ENCODE measurements at regions not wholly inside any gene's neighbourhood (a gene's known extent, or its start where the extent isn't known, plus 50 kb on each side); places are given as distances from the start of the nearest gene placed in this dataset.

GRCh38 chr20:6582449-6582848, 185.0 kb upstream of the BMP2 start:
- DNase-seq (no peak), ATAC-seq (no peak)
- Mint-ChIP-seq H3K9me3 (peaks cover 0 to 5% of the 10 kb centered on the region in 2 donors), H3K4me1 (no peaks in the 10 kb centered on the region), H3K27ac (no peak overlapping the region), H3K4me3 (no peak overlapping the region), H3K27me3 (no peaks in the 10 kb centered on the region)

GRCh38 chr20:6580486-6580885, 187.0 kb upstream of the BMP2 start:
- DNase-seq: no peak
- ATAC-seq: no peak
- no peaks in the 10 kb centered on the region for H3K27me3 Mint-ChIP-seq

GRCh38 chr20:6579824-6580223, 187.7 kb upstream of the BMP2 start:
- ATAC-seq: no peak

More at GRCh38 chr20:6580486-6580885, 187.0 kb upstream of the BMP2 start:
- no peaks in the 10 kb centered on the region for H3K4me1 Mint-ChIP-seq
- H3K4me3 Mint-ChIP-seq: no peak overlapping the region
- H3K9me3 Mint-ChIP-seq: peaks cover 0 to 5% of the 10 kb centered on the region in 2 donors
- no peak overlapping the region for H3K27ac Mint-ChIP-seq

GRCh38 chr20:6579417-6579816, 188.1 kb upstream of the BMP2 start:
- H3K4me1 Mint-ChIP-seq: no peaks in the 10 kb centered on the region
- DNase-seq: no peak
- ATAC-seq: no peak
- peaks cover 6 to 10% of the 10 kb centered on the region in 2 donors for H3K9me3 Mint-ChIP-seq
- no peak overlapping the region for H3K27ac Mint-ChIP-seq
- no peak overlapping the region for H3K4me3 Mint-ChIP-seq
- no peaks in the 10 kb centered on the region for H3K27me3 Mint-ChIP-seq

More at GRCh38 chr20:6579824-6580223, 187.7 kb upstream of the BMP2 start:
- no peak for DNase-seq
- no peaks in the 10 kb centered on the region for H3K4me1 Mint-ChIP-seq
- H3K9me3 Mint-ChIP-seq: peaks cover 2 to 6% of the 10 kb centered on the region in 2 donors
- H3K27me3 Mint-ChIP-seq: no peaks in the 10 kb centered on the region
- H3K27ac Mint-ChIP-seq: no peak overlapping the region
- no peak overlapping the region for H3K4me3 Mint-ChIP-seq

- ATAC-seq (no peak), DNase-seq (no peak)
- H3K27me3 Mint-ChIP-seq: no peaks in the 10 kb centered on the region
- H3K9me3 Mint-ChIP-seq: peaks cover 7 to 13% of the 10 kb centered on the region in 2 donors
- no peak overlapping the region for H3K27ac Mint-ChIP-seq
- no peak overlapping the region for H3K4me3 Mint-ChIP-seq
- H3K4me1 Mint-ChIP-seq: no peaks in the 10 kb centered on the region
Observed at GRCh38 chr20:6577451-6577850, 190.0 kb upstream of the BMP2 start.

DNA sequence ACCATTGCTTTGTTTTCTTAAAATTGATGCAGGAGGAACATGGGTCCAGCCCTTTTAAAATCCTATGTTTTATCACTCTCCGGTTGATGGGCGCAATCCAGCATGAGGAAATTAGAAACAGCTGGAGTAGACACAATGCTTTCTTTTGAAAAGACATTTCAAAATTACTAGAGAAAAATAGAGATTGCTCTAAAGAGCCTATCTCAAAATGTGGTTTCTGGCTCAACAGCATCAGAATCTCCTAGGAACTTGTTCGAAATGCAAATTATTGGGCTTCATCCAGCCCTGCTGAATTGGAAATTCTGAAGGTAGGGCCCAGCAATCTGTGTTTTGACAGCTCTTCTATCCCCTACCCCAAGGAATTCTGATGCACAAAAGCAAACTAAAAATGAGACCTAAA, 190.8 kb upstream of the BMP2 start:
- H3K9me3 Mint-ChIP-seq: peaks cover 7 to 13% of the 10 kb centered on the region in 2 donors
- no peaks in the 10 kb centered on the region for H3K27me3 Mint-ChIP-seq
- no peak overlapping the region for H3K4me3 Mint-ChIP-seq
- no peak for ATAC-seq
- no peak for DNase-seq
- no peaks in the 10 kb centered on the region for H3K4me1 Mint-ChIP-seq
- no peak overlapping the region for H3K27ac Mint-ChIP-seq

GRCh38 chr20:6575912-6576401, 191.5 kb upstream of the BMP2 start:
- DNase-seq: no peak
- Mint-ChIP-seq H3K27me3 (no peaks in the 10 kb centered on the region), H3K4me3 (no peak overlapping the region), H3K4me1 (no peaks in the 10 kb centered on the region), H3K27ac (peak overlapping the region in 1 of 2 donors; percentile 48), H3K9me3 (peaks cover 7 to 13% of the 10 kb centered on the region in 2 donors)
- ATAC-seq: no peak

GRCh38 chr20:6566821-6567220, 200.7 kb upstream of the BMP2 start:
- ATAC-seq (no peak), DNase-seq (no peak)
- no peak overlapping the region for H3K4me3 Mint-ChIP-seq
- peaks cover 0 to 10% of the 10 kb centered on the region in 2 donors for H3K9me3 Mint-ChIP-seq
- no peaks in the 10 kb centered on the region for H3K4me1 Mint-ChIP-seq
- H3K27ac Mint-ChIP-seq: no peak overlapping the region
- no peaks in the 10 kb centered on the region for H3K27me3 Mint-ChIP-seq

DNA sequence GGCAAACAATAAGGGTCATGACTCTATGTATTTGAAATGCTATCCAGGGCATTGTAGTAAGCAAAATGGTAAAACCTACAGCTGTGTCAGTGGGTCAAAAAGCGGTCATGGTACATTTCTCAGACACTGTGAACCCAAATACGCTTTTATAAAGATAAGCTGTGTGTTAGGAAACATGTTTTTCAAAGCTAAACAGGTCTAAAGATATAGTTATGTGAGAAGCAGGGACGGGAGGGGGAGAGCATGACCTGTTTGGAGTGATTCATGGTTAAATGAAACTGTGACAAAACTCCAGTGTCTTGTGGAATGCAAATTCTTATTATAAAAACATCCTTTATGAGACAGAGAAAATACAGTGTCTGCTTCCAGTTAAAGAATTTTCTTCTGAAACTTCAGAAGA, 205.4 kb upstream of the BMP2 start:
- DNase-seq: no peak
- Mint-ChIP-seq H3K4me1 (no peaks in the 10 kb centered on the region), H3K27ac (no peak overlapping the region), H3K27me3 (no peaks in the 10 kb centered on the region), H3K4me3 (no peak overlapping the region), H3K9me3 (peaks cover 0 to under 1% of the 10 kb centered on the region in 2 donors)
- ATAC-seq: no peak

DNA sequence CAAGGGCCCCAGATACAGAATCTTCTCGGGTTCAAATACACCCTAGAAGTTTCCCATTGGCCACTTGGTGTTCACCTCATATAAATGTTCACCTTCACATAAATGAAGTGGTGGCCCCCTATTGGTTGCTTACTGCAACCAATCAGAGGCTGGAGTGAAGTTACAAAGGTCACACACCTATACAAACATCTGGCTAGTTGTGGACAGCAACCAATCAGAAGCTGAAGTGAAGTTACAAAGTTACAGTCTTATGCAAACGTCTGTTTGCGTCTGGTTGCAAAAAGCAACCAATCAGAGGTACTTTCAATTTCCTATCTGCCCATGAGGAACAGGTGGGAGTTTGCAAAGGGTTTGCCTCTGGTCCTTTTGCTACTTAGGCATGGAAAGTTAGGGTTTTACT, 206.5 kb upstream of the BMP2 start:
- Mint-ChIP-seq H3K27me3 (no peaks in the 10 kb centered on the region), H3K27ac (no peak overlapping the region), H3K9me3 (no peaks in the 10 kb centered on the region), H3K4me3 (no peak overlapping the region), H3K4me1 (no peaks in the 10 kb centered on the region)
- ATAC-seq (no peak), DNase-seq (no peak)

DNA sequence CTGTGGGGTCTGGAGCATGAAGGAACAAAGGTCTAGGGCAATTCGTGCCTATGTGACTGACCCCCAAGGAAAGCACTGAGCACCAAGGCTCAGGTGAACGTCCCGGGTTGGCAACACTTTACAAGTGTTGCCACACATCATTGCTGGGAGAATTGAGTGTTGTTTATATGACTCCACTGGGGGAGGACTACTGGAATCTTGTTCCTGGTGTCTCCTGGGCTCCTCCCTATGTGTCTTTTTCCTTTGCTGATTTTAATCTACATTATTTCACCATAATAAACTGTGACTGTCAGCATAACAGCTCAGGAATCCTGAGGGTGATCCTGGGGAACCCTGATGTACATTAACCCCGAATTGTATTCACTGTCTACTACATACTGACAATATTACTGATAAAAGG, 207.7 kb upstream of the BMP2 start:
- DNase-seq (no peak), ATAC-seq (no peak)
- Mint-ChIP-seq H3K27ac (peak overlapping the region in 1 of 2 donors; percentile 20), H3K27me3 (no peaks in the 10 kb centered on the region), H3K9me3 (no peaks in the 10 kb centered on the region), H3K4me1 (no peaks in the 10 kb centered on the region), H3K4me3 (no peak overlapping the region)

- H3K27ac Mint-ChIP-seq: no peak overlapping the region
- no peak for DNase-seq
- H3K9me3 Mint-ChIP-seq: no peaks in the 10 kb centered on the region
- no peak for ATAC-seq
- H3K27me3 Mint-ChIP-seq: no peaks in the 10 kb centered on the region
- no peaks in the 10 kb centered on the region for H3K4me1 Mint-ChIP-seq
- H3K4me3 Mint-ChIP-seq: no peak overlapping the region
Observed at GRCh38 chr20:6558341-6558740, 209.1 kb upstream of the BMP2 start.

DNA sequence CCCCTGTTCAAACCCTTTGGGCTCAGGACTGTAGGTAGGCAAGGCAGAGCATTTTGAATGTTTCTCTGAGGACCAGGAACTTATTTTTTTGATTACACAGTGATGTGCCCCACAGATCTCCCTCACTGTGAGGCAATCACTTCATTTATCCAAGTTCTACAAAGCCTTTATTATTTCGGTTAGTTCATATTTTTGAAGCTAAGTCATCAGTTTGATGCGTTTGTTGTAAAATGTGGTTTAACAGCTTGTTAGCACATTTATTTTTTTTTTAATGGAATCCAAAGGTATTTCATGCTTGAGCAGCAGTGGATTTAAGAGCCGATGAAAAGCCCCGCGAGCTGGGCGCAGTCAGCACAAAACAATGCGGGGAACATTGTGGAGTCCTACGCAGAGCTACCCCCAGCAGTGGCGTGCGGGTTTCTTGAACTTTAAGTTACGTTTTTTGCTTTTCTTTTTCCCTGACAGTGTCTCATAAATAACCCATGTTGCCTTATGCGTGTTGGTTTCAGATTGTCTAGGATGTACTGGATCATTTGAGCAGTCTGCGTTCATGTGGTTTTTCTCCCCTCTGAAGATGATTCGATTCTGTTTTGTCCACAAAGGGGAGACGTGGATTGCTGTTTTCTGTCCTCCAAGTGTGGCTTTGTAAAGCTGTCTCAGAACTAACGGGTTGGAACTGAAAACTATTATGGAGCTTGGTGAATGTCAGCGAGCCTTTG, 233.6 kb upstream of the BMP2 start:
- Mint-ChIP-seq H3K27me3 (no peaks in the 10 kb centered on the region), H3K27ac (no peak overlapping the region), H3K9me3 (peaks cover 10% of the 10 kb centered on the region in 2 donors), H3K4me1 (no peaks in the 10 kb centered on the region), H3K4me3 (no peak overlapping the region)
- DNase-seq: no peak
- no peak for ATAC-seq

GRCh38 chr20:6533351-6533750, 234.1 kb upstream of the BMP2 start:
- Mint-ChIP-seq H3K4me3 (no peak overlapping the region), H3K4me1 (no peaks in the 10 kb centered on the region), H3K9me3 (peaks cover 7 to 10% of the 10 kb centered on the region in 2 donors), H3K27me3 (no peaks in the 10 kb centered on the region), H3K27ac (no peak overlapping the region)
- DNase-seq (no peak), ATAC-seq (no peak)

- Mint-ChIP-seq H3K4me1 (no peaks in the 10 kb centered on the region), H3K9me3 (peaks cover 5 to 6% of the 10 kb centered on the region in 2 donors), H3K27me3 (no peaks in the 10 kb centered on the region), H3K27ac (no peak overlapping the region), H3K4me3 (no peak overlapping the region)
- DNase-seq (no peak), ATAC-seq (no peak)
Observed at GRCh38 chr20:6530779-6531315, 236.6 kb upstream of the BMP2 start.

DNA sequence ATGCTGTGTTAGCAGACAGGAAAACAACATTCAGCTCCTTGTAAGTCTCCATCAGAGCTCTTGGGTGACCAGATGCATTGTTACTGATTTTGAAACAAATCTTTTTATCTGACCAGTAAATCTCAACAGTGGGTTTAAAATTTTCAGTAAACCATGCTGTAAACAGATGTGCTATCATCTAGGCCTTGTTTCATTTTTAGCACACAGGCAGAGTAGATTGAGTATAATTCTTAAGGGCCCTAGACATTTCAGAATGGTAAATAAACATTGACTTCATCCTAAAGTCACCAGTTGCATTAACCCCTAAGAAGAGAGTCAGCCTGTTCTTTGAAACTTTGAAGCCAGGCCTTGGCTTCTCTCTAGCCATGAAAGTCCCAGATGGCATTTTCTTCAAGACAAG, 237.2 kb upstream of the BMP2 start:
- no peaks in the 10 kb centered on the region for H3K4me1 Mint-ChIP-seq
- peaks cover 8 to 12% of the 10 kb centered on the region in 2 donors for H3K9me3 Mint-ChIP-seq
- DNase-seq (no peak), ATAC-seq (no peak)
- no peak overlapping the region for H3K27ac Mint-ChIP-seq
- H3K4me3 Mint-ChIP-seq: no peak overlapping the region
- H3K27me3 Mint-ChIP-seq: no peaks in the 10 kb centered on the region

Data from stimulated activated naive CD8-positive, alpha-beta T cell treated with anti-CD3 and anti-CD28 coated beads, Interleukin-15, amount 100 ng/mL, for 72 hours (primary cell).